ENCODE measurements at regions not wholly inside any gene's neighbourhood (a gene's known extent, or its start where the extent isn't known, plus 50 kb on each side); places are given as distances from the start of the nearest gene placed in this dataset.

- Histone ChIP-seq H3K9me3 (ENCODE audit: low read length) (no peaks in the 10 kb centered on the region), H3K27me3 (ENCODE audit: insufficient read depth, low read length) (no peaks in the 10 kb centered on the region), H3K9ac (ENCODE audit: low read length) (no peak overlapping the region), H3F3A (ENCODE audit: insufficient read depth, low read length) (no peaks in the 10 kb centered on the region), H3K4me3 (ENCODE audit: low read depth, low read length, poor library complexity, severe bottlenecking) (no peak overlapping the region), H3K4me1 (ENCODE audit: insufficient read depth, low read length, severe bottlenecking) (no peaks in the 10 kb centered on the region), H3K9me2 (ENCODE audit: low read depth, low read length) (no peaks in the 10 kb centered on the region), H3K79me2 (ENCODE audit: insufficient read depth, low read length) (no peaks in the 10 kb centered on the region), H2AFZ (ENCODE audit: low read length) (no peak overlapping the region), H3K36me3 (ENCODE audit: insufficient read depth, low read length) (no peaks in the 10 kb centered on the region), H4K20me1 (ENCODE audit: insufficient read depth, low read length) (no peaks in the 10 kb centered on the region), H3K27ac (ENCODE audit: low read depth, low read length, poor library complexity, severe bottlenecking) (no peak overlapping the region), H3K4me2 (ENCODE audit: low read length) (no peak overlapping the region)
- no peak for TF ChIP-seq EZH2 (IDR thresholded peaks at IDR 0.05; ENCODE audit: borderline replicate concordance, low read length)
- TF ChIP-seq CTCF (IDR thresholded peaks at IDR 0.05; ENCODE audit: low read length): no peak
Observed at GRCh38 chr6:140370976-140371870, 996.8 kb upstream of the CITED2 start.

- TF ChIP-seq EZH2 (IDR thresholded peaks at IDR 0.05; ENCODE audit: borderline replicate concordance, low read length) (no peak), CTCF (IDR thresholded peaks at IDR 0.05; ENCODE audit: low read length) (no peak)
- Histone ChIP-seq H3K4me2 (ENCODE audit: low read length) (no peak overlapping the region), H3K27me3 (ENCODE audit: insufficient read depth, low read length) (no peaks in the 10 kb centered on the region), H3F3A (ENCODE audit: insufficient read depth, low read length) (no peaks in the 10 kb centered on the region), H3K4me1 (ENCODE audit: insufficient read depth, low read length, severe bottlenecking) (no peaks in the 10 kb centered on the region), H3K9ac (ENCODE audit: low read length) (no peak overlapping the region), H2AFZ (ENCODE audit: low read length) (no peak overlapping the region), H3K4me3 (ENCODE audit: low read depth, low read length, poor library complexity, severe bottlenecking) (no peak overlapping the region), H3K9me2 (ENCODE audit: low read depth, low read length) (no peaks in the 10 kb centered on the region), H3K36me3 (ENCODE audit: insufficient read depth, low read length) (no peaks in the 10 kb centered on the region), H3K9me3 (ENCODE audit: low read length) (no peaks in the 10 kb centered on the region), H4K20me1 (ENCODE audit: insufficient read depth, low read length) (no peaks in the 10 kb centered on the region), H3K79me2 (ENCODE audit: insufficient read depth, low read length) (no peaks in the 10 kb centered on the region), H3K27ac (ENCODE audit: low read depth, low read length, poor library complexity, severe bottlenecking) (no peak overlapping the region)
Observed at GRCh38 chr6:140370441-140370840, 996.0 kb upstream of the CITED2 start.

GRCh38 chr6:140366991-140367390 lies 992.5 kb upstream of the CITED2 start:
- TF ChIP-seq CTCF (IDR thresholded peaks at IDR 0.05; ENCODE audit: low read length) (no peak), EZH2 (IDR thresholded peaks at IDR 0.05; ENCODE audit: borderline replicate concordance, low read length) (no peak)
- Histone ChIP-seq H4K20me1 (ENCODE audit: insufficient read depth, low read length) (no peaks in the 10 kb centered on the region), H3K4me3 (ENCODE audit: low read depth, low read length, poor library complexity, severe bottlenecking) (no peak overlapping the region), H3K4me1 (ENCODE audit: insufficient read depth, low read length, severe bottlenecking) (no peaks in the 10 kb centered on the region), H3K79me2 (ENCODE audit: insufficient read depth, low read length) (no peaks in the 10 kb centered on the region), H3K27ac (ENCODE audit: low read depth, low read length, poor library complexity, severe bottlenecking) (no peak overlapping the region), H3K4me2 (ENCODE audit: low read length) (no peak overlapping the region), H2AFZ (ENCODE audit: low read length) (no peak overlapping the region), H3K9me3 (ENCODE audit: low read length) (no peaks in the 10 kb centered on the region), H3K9ac (ENCODE audit: low read length) (no peak overlapping the region), H3F3A (ENCODE audit: insufficient read depth, low read length) (no peaks in the 10 kb centered on the region), H3K36me3 (ENCODE audit: insufficient read depth, low read length) (no peaks in the 10 kb centered on the region), H3K27me3 (ENCODE audit: insufficient read depth, low read length) (no peaks in the 10 kb centered on the region), H3K9me2 (ENCODE audit: low read depth, low read length) (no peaks in the 10 kb centered on the region)
